ENCODE measurements at regions not wholly inside any gene's neighbourhood (a gene's known extent, or its start where the extent isn't known, plus 50 kb on each side); places are given as distances from the start of the nearest gene placed in this dataset.

DNA sequence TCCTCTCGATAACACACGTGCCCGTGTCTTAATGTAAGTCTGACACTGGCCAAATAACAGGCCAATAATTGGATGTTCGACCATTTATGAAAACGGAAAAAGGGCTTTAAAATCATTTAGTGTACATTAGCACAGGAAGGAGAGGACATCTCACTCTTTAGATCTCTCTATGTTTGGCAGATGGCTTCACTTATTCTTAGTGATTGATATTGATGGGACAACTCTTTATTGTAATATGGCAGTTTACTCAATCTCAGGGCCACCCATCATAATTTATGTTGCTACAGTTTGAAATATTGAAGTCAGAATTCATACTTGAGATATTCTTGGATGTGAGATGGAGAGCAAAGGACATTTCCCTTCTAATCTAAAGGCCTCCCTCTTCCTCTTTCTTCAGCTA is 430.7 kb upstream of the ARGLU1 start:
- no peak for DNase-seq

DNA sequence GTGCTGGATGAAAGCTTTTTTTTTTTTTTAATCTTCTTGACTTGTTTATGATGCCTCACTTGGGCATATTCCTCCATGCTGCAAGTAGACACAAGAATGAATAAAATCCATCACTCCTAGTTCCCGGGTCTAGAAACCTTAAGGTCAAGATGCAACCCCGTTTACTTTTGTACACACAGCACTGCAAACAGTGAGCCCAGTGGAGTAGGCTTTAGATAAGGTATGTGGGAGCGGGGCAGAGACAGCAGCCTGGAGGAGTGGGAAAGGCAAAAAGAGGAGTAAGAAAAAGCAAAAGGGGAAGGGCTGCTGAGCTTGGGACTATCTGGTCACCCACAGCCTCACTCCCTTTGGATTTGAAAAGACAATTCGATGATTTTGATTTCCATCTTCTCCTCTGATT is 429.8 kb upstream of the ARGLU1 start:
- DNase-seq, result no peak

DNA sequence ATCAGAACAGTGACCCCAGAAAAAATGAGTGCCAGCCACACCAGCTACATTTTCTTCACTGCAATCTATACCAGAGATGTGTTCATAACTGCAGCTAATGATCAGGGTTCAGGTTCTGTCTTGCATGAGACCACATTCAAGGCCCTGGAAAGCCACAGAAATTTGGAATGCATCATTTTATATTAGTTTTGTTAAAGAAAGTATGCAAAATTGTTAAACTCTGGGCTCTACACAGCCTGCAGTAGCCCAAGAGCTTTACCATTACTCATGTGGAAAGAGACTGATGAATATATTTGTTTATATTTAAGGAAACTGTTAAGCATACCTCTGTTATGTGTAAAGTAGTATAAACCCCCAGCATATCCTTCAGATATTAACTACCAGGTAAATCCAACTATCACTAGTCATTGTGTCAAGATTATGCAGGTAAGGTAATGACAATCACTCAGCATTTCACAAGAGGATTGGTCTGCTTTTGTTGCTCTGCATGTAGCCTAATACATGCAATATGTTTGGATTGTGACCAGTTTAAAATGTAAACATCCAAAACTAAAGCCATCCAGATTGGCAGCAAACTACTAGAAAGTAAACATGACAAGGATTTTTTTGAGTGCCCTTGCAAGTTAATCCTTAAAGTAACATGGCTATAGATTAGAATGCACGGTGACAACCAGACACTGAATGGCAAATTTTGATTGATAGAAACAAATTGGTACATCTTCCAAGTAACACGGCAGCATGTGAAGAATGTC is 429.1 kb upstream of the ARGLU1 start:
- no peak for DNase-seq

DNA sequence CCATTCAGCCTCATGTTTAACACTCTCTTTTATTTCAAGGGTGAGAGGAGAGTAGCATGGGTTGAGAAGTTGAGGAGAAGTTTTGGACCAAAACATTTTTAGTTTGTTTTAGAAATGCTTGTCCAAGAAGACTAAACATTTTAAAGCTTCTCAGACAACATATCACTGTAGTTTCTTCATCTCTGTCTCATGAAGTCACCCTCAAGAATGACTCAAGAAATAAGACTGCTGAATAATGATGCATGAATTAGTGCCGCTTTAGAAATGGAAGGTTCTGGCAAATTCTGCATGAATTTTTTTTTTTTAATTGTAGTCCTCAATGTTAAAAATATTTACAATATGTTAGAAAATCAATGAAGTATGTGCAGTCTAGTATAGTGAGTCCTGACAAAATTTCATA is 422.7 kb upstream of the ARGLU1 start:
- no peak for DNase-seq

DNA sequence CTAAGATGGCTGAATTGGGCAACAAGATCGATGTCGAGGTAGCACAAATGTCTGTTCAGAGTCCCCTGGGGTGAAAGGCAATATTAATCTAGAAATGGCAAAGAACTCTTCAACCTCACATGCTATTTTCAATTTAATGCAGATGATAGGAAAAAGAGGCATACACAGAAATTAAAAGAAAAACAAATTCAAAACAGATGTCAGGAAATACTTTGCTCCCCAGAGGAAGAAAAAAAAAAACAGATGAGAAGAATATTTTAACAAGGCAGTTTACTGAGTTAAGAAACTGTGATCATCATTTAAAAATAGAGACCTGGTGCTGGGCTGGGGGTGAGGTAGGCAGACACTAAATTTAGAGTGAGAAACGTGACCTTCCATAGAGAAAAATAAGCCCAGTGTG is 421.9 kb upstream of the ARGLU1 start:
- DNase-seq, result no peak

DNA sequence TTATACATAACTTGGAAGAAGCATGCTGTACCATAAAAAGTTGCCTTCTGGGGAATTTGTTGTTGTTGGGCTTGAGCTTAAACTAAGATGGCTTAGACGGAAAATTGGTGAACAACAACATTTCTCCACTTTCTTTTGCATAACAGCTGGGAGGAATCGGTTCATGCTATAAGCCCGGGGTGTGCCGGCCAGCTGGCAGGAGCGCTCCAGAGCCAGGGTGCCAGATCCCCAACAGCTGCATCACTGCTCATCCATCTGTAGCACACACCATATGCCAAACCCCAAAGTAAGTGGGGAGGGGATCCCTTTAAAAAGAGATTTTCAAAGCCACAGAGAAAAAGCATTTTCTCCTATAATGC is 419.5 kb upstream of the ARGLU1 start:
- peak; percentile 64 for DNase-seq

DNA sequence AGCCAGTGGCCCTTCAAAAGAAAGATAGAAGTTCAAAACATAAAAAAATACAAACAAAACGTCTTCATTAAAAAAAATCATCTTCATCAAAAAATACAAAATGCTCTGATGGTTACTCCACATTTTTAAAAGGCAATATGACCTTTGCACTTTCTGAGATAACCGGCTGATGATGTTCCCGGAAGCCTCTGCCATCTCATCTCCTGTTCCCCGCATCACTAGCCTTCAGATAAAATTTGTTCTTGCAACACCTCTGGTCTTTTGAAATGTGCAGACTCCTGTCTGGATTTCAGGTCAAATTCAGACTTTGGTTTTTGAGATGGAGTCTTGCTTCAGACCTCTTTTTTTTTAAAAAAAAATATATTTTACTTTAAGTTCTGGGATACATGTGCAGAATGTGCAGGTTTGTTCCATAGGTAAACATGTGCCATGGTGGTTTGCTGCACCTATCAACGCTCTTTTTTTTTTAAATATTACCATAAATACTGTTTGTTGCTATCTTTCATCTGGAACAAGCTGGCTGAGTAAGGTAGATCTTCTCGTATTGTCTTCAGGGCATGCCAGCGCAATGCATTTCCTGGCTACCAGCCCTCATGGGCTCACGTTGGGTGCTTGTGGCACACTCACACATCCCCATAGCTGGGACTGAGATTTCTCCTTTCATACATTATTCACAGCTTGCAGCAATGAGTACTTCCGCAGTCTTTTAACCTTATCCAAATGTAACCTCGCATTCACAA is 418.9 kb upstream of the ARGLU1 start:
- peak; percentile 17 for DNase-seq

DNA sequence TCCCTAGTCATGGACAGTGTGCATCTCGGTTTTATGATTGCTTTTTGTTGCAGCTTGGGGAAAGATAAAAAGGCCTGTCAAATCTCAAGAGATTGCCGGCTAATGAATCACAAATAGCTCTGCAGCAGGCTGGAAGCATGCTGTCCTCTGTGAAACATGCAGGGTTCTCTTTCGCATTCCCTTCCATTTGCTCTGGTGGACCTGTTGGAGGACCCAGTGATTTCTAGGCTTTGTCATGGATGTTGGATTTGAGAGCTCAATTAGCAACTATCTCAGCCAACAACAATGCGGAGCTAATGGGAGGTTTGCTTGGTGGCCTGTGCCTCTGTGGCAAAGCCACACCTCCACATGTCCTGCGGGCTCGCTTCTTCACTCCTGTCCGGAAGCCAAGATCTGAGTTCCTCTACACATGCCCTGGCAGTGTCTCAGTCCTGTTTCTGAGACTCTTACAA is 418.1 kb upstream of the ARGLU1 start:
- no peak for DNase-seq

DNA sequence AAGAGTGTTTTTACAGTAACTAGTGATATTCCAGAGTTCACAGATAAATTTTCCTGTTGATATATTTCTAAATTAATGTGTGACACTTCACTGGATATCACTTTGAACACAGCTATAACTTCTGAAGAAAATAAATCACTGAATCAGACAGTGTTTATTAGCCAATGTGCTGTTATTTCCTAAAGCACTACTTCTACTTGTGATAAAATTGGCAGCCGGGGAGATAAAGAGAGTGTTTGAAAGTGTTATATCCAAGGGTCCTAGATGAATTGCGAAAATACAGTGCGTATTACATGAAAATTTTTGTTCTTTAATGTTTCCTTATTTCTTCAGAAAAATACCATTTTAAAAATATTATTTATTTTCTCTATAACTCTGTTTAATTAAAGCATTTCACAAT is 417.5 kb upstream of the ARGLU1 start:
- DNase-seq, result no peak

DNA sequence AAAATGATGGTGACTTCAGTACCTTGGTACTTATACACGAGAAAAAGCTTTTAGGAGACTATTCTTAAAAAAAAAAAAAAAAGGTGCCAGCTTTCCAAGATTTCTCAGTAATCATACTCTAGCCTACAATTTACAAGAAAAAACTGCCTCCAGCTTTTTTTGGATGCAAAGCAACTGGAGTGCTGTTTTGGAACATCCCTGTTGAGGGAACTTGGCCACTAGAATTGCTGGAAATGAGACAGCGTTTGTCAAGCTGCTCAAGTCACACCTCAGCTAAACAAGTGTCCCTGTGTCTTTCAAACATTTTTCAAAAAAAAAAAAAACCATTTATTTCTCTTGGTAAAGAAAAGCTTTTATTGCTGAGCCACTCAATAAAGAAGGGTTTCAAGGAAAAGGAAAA is 413.1 kb upstream of the ARGLU1 start:
- DNase-seq, result no peak

DNA sequence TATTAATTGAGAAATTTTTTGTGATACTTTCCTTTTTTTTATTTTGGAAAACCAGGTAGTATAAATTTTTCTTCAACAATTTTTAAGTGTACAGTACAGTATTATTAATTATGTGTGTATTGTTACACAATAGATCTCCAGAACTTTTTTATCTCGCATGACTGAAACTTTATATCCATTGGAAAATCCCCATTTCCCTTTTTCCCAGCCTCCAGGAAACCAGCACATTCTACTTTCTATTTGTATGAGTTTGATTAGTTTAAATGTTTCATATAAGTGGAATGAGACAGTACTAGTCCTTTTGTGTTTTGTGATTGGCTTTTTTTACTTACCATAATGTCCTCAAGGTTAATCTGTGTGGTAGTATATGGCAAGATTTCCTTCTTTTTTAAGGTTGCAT is 399.5 kb upstream of the ARGLU1 start:
- DNase-seq, result no peak

DNA sequence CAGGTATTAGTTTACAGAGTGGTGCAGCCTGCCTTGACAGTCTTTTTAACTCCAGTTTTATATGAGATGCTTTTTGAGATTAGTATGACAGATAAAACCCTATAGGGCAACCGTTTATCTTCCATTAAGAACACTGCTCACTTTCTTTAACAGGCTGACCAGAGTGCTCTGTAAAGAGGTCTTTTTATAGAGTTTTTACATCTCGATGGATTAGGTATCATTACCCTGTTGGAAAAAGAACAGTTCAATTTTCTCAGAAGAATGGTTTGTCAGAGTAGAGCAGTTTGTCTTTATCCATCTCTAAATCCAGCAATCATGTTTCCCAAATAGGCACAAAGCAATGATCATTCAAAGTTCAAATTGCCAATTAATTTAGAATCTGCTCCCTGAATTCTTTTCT is 395.2 kb upstream of the ARGLU1 start:
- DNase-seq, result no peak

DNA sequence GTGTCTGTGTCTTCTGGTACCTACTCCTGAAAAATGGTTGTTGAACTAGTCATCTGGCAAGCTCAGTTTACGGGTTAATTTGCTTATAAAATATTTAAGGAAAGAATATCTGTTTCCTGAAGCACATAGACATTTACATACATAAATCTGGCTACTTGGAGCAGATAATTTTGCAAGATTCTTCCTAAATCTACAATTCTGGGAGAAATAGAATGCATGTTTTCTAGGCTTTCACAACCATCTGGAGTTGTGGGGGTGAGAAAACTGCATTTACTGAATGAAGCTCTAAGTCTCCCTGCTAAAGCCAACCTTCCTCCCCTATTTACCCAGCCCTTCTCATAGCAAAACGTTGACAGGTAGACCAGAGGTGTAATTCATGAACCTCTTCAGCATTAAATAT is 393.7 kb upstream of the ARGLU1 start:
- DNase-seq, result no peak

DNA sequence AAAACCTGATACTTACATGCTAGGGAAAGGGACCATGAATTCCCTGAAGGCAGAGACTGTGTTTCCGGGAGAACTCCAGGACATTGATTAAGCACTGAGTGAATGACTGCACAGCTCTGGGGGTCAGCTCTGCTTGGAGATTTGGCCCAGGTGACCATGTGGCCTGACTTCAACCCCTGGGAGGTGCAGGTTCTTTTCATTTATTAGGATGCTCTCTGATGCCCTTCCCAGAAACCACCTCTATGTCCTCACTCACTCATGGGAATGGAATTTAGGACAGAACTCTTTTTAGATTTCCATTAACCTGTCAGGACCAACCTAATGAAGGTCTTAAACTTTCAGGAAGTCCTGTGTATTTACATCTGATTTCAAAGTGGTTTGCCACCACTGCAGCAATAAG is 393.3 kb upstream of the ARGLU1 start:
- no peak for DNase-seq

DNA sequence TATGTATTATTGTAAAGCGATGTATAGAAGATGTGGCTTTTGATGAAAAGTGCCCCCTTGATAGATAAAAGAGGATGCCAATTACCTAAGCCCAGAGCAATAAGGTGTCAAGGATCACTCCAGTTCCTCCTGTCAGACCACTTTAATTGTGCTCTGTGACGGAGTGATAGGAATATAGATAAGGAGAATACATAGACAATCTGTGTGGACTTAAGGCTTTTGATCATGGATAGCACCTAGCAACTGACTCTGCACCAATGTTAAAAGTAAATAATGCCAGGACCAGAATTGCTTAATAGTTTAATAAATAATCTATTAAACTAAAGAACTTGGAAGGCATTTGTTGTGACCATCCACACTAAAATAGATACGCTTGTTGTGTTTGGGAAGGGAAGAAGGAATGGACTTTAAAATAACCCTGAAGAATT is 390.7 kb upstream of the ARGLU1 start:
- no peak for DNase-seq

DNA sequence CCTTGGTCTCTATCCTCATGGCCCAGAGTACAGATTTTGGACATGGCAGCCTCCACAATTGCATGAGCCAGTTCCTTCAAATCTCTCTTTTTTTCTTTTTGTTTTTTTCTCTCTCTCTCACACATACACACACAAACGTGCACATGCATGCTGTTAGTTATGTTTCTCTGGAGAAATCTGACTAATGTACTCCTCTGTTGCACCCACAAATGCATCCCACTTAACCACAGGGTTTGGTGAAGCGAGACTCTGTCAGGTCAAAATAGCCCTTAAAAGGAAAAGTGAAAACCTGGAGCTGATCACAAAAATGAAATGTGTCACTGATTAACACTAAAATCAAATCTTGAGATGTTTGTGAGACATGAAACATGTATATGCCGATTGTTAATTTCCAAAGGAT is 374.6 kb upstream of the ARGLU1 start:
- no peak for DNase-seq

DNA sequence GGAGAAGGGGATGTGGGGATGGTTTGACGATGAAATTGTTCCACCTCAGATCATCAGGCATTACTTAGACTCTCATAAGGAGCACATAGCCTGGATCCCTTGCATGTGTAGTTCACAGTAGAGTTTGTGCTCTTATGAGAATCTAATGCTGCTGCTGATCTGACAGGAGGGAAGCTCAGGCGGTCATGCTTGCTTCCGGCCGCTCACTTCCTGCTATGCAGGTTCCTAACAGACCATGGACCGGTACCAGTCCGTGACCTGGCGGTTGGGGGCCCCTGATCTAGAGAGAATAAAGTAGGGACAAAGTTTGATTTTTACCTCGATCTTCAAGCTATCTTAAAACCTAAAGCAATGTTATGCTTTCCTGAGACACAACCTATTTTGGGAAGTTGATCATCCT is 373.8 kb upstream of the ARGLU1 start:
- DNase-seq, result no peak

DNA sequence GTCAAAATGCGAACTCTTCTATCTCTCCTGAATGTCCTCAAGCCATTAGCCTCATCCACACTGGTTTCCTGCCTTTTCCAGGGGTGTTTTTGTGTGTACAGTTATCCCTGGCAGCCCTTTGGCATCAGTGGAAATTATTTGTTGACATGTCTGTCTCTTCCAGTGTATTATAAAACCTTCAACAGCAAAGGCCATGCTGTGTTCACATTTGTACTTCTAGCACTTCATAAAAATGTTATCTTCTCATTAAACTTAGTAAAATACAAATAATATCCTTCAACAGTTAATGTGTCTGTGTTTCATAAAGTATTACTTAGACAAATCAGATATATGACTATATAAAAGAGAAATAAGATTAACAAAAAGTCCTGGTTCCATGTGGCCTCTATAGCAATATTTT is 359.5 kb upstream of the ARGLU1 start:
- no peak for DNase-seq

DNA sequence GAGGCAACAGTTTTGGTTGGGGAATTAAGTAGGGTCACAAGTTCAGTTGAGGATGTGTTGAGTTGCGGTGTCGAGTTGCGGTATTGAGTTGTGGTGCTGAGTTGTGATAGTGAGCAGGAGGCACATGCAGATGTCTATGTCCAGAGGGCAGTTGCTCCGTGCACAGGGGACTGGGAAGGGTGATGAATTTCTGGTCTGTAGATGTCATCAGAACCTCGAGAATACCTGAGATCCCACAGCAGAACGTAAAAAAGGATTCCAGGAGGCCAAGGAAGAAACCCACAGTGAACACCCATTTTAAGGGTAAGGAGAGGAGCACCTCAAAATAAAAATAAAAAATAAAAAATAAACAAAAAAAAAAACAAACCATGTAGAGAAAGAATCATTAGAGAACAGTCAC is 354.4 kb upstream of the ARGLU1 start:
- DNase-seq, result no peak

DNA sequence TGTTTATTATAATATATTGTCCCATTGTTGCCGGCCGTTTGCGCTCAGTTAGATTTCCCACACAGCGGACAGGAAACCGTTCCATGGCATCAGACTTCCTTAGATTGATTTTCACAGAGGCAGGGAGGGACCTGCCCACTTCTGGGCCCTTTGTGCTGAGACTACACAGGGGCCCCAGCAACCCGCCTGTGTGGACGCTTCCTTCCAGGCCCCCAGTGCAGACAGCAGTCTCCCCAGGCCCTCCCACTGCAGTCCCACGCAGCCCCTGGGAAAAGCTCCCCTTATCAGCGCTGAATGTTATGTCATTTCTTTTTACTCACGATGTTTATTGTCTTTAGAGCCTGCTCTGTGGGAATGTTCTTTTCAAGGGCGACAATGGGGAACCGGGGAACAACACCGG is 351.7 kb upstream of the ARGLU1 start:
- DNase-seq, result no peak

DNA sequence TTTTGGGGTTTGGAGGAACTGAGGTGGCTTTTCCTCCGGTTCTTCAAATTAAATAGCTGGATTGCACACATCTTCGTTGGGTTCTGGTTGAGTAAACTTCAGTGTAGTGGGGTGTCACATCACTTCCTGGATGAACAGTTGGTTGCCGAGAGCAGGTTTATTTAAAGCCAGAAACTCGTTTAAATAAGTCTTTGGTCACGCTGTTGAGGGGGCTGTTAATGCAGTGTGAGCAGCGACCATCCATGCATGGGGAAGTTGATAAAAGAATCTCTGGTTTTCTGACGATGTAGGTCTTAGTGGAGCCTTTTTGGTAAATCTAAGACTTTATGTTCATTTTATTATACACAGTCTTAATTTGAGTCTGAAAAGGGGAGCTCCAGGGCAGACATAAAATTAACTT is 351.2 kb upstream of the ARGLU1 start:
- no peak for DNase-seq

DNA sequence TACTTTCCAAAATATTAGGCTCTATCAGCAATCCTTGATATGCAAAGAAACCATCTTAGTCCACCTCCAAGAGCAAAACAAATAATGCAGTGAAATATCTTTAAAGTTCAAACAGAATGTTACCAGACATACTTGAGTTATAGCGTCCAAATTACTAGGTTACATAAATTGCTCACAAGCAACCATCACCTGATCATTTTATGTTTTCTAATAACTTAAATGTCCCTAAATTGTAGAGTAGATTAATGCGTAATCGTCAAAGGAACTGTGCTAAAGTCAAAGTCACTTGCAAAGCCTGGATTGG is 350.6 kb upstream of the ARGLU1 start:
- no peak for DNase-seq

DNA sequence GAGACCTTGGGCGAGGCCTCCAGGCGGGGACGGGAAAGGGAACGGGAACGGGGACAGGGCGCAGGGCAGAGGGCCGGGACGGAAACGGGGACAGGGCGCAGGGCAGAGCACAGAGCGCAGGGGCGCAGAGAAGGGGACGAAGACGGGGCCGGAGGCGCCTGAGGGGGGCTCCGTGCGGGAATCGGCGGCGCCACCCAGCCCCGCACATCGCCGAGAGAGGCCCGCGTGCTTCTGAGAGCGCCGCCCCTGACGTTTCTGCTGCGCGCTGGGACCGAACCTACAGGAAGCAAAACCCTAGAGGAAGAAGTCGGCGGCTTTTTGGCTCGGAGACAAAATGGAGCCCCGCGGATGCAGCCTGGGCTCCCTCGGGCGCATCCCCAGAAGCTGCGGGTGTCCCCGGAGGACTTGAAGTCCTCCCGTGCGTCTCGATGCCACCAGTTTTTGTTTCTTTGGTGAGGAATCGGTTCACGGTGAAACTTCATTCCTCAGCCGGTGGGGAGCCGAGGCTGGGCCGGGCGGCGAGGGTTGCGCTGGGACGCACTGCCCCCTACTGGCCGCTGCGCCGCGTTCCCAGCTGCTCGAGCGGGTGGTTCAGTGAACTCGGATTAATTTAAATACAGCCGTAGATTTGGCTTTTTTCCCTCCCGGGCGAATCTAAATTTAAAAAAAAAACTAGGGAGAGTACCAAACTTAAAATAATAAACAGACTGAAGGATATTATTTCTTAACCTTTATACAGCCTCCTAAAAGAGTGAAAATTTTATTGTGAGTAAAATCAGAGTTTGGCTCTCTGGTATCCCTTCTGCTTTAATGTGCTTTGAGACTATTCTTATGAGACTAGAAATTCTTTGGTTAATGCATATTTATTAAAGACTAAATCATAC is 350.0 kb upstream of the ARGLU1 start:
- peak; percentile 74 for DNase-seq

DNA sequence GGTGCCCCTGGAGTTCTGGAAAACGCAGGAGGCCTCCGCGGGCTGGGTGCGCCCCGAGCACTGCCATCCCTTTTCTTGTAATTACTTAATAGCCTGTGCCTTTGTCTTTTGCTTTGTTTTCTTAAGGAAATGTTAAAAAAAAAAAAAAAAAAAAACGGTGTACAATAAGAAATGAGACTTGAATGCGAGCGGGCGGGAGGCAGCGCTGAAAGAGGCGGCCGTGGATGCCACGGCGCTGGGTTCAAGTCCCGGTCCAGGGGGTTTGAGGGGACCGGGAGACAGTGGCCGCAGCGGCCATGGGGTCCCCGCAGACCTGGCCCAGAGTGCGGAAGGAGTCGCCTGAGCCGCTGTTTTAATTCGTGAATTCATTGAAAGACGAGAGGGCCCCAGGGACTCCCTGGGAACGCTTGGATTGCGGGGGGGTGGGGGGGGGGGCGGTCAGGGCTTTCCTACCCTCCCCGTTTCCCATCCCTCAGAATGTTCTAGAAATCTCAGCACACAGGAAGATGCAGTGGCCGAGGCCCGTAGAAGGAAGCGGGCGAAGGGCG is 349.2 kb upstream of the ARGLU1 start:
- no peak for DNase-seq

All from NCI-H2171 treated with DMSO at 0.1 percent for 48 hours (cell line).